Thyroid gland (tissue), 4 donors: ENCODE measurements at regions not wholly inside any gene's neighbourhood (a gene's known extent, or its start where the extent isn't known, plus 50 kb on each side); places are given as distances from the start of the nearest gene placed in this dataset.
"Not testable (repeated sequence)": the region's sequence is repeated elsewhere in the genome, so short reads cannot be mapped to it uniquely, and the experiment has no call there.

Source experiments
- DNase-seq, 2 donors: peaks; one replicate each; pipeline ENCODE4 v3.0.0-alpha.2; 2019
- H3K27ac ChIP-seq, 3 donors: fragments of 200-600 bp; sonication (generic); 1 replicate in 2 of 3; 2 replicates in 1 of 3; pipeline ENCODE4 v1.5.1; 2016 to 2019; ENCODE audit warnings: mild to moderate bottlenecking in 1 of 3, moderate library complexity in 1 of 3
- H3K27me3 ChIP-seq: fragments of 200-600 bp; sonication (generic); one replicate; pipeline ENCODE4 v1.5.1; 2019
- H3K36me3 ChIP-seq, 2 donors: fragments of 200-600 bp; sonication (generic); one replicate each; pipeline ENCODE4 v1.5.1; 2016 to 2019
- H3K4me1 ChIP-seq, 2 donors: fragments of 200-600 bp; sonication (generic); one replicate each; pipeline ENCODE4 v1.5.1; 2017 to 2019
- H3K4me3 ChIP-seq, 3 donors: fragments of 200-600 bp; sonication (generic); replicated peaks in 1 of 3; 1 replicate in 2 of 3; 2 replicates in 1 of 3; pipeline ENCODE4 v1.5.1; 2016; ENCODE audit warnings: mild to moderate bottlenecking in 1 of 3
- H3K9me3 ChIP-seq: fragments of 200-600 bp; sonication (generic); one replicate; pipeline ENCODE4 v1.5.1; 2017
- CTCF ChIP-seq, 6 experiments: fragments of 200-600 bp in 3 of 6; fragments of 450-650 bp in 3 of 6; sonication (generic) in 3 of 6; IDR thresholded peaks; one replicate each; pipeline ENCODE4 v1.5.1; 2016 to 2019; ENCODE audit warnings: antibody characterized with exemption in 6 of 6, mild to moderate bottlenecking in 2 of 6, inconsistent platforms in 1 of 6, moderate library complexity in 1 of 6
- POLR2A ChIP-seq, 2 donors: fragments of 450-650 bp; IDR thresholded peaks; one replicate each; pipeline ENCODE4 v1.6.1; 2017; ENCODE audit warnings: antibody characterized with exemption in 2 of 2, mild to moderate bottlenecking in 2 of 2, moderate library complexity in 1 of 2
- whole genome bisulfite sequencing, 2 donors: methylation state at CpG; one replicate each; pipeline ENCODE4 v1.1.5; 2017; 5-methylcytosine and 5-hydroxymethylcytosine counted together
- intact Hi-C: fragments of 100-400 bp; cut with DNase I; formaldehyde crosslinking; loops from one replicate; pipeline ENCODE4 v1.15.1; 2023

GRCh38 chr2:142423603-142424002 lies 292.8 kb upstream of the LRP1B start:
- no peak overlapping the region for H3K27ac ChIP-seq
- no peaks in the 10 kb centered on the region for H3K27me3 ChIP-seq
- no peaks in the 10 kb centered on the region for H3K4me1 ChIP-seq
- TF ChIP-seq POLR2A (IDR thresholded peaks at IDR 0.05) (no peak), CTCF (IDR thresholded peaks at IDR 0.05) (no peak)
- intact Hi-C loops, result no loop called here
- no peak overlapping the region for H3K4me3 ChIP-seq
- 85 to 88% methylated on average over 1 of the region's 1 CpG for WGBS, 2 donors
- H3K36me3 ChIP-seq, result no peaks in the 10 kb centered on the region
- no peaks in the 10 kb centered on the region for H3K9me3 ChIP-seq
- DNase-seq, result no peak

GRCh38 chr2:142422769-142423168 lies 292.0 kb upstream of the LRP1B start:
- WGBS, 2 donors, result 90 to 92% methylated on average over 2 of the region's 2 CpGs
- H3K27ac ChIP-seq, result no peak overlapping the region
- no peak for DNase-seq
- TF ChIP-seq CTCF (IDR thresholded peaks at IDR 0.05) (no peak), POLR2A (IDR thresholded peaks at IDR 0.05) (no peak)
- H3K9me3 ChIP-seq, result no peaks in the 10 kb centered on the region
- no peaks in the 10 kb centered on the region for H3K27me3 ChIP-seq
- intact Hi-C loops, result no loop called here
- no peaks in the 10 kb centered on the region for H3K4me1 ChIP-seq
- no peak overlapping the region for H3K4me3 ChIP-seq
- no peaks in the 10 kb centered on the region for H3K36me3 ChIP-seq

GRCh38 chr2:142422041-142422440 lies 291.2 kb upstream of the LRP1B start:
- intact Hi-C loops, result no loop called here
- DNase-seq, result no peak
- Histone ChIP-seq H3K4me3 (no peak overlapping the region), H3K27ac (no peak overlapping the region), H3K36me3 (no peaks in the 10 kb centered on the region), H3K27me3 (no peaks in the 10 kb centered on the region), H3K9me3 (no peaks in the 10 kb centered on the region), H3K4me1 (no peaks in the 10 kb centered on the region)
- WGBS, 2 donors, result 89 to 94% methylated on average over 6 of the region's 6 CpGs
- TF ChIP-seq CTCF (IDR thresholded peaks at IDR 0.05), result no peak
- no peak for TF ChIP-seq POLR2A (IDR thresholded peaks at IDR 0.05)

- WGBS, 2 donors, result 93 to 99% methylated on average over 4 of the region's 4 CpGs
- H3K4me1 ChIP-seq, intact Hi-C loops, H3K27me3 ChIP-seq, H3K36me3 ChIP-seq, H3K4me3 ChIP-seq, DNase-seq, H3K27ac ChIP-seq, H3K9me3 ChIP-seq: not testable (repeated sequence)
Observed at GRCh38 chr2:142418699-142419098, 287.9 kb upstream of the LRP1B start.

GRCh38 chr2:142416996-142417395 lies 286.2 kb upstream of the LRP1B start:
- H3K36me3 ChIP-seq, result no peaks in the 10 kb centered on the region
- WGBS, 2 donors, result 94 to 95% methylated on average over 1 of the region's 1 CpG
- H3K27ac ChIP-seq, result no peak overlapping the region
- H3K27me3 ChIP-seq, result no peaks in the 10 kb centered on the region
- intact Hi-C loops, result no loop called here
- no peaks in the 10 kb centered on the region for H3K9me3 ChIP-seq
- H3K4me1 ChIP-seq, result no peaks in the 10 kb centered on the region
- no peak for TF ChIP-seq CTCF (IDR thresholded peaks at IDR 0.05)
- no peak overlapping the region for H3K4me3 ChIP-seq
- DNase-seq, result no peak

GRCh38 chr2:142415461-142415860 lies 284.6 kb upstream of the LRP1B start:
- Histone ChIP-seq H3K4me1 (no peaks in the 10 kb centered on the region), H3K36me3 (no peaks in the 10 kb centered on the region), H3K27me3 (no peaks in the 10 kb centered on the region), H3K4me3 (no peak overlapping the region), H3K9me3 (no peaks in the 10 kb centered on the region), H3K27ac (no peak overlapping the region)
- intact Hi-C loops, result no loop called here
- 82 to 83% methylated on average over 3 of the region's 3 CpGs for WGBS, 2 donors
- TF ChIP-seq POLR2A (IDR thresholded peaks at IDR 0.05) (no peak), CTCF (IDR thresholded peaks at IDR 0.05) (no peak)
- no peak for DNase-seq
